OCI-LY3 (cell line): ENCODE measurements at regions not wholly inside any gene's neighbourhood (a gene's known extent, or its start where the extent isn't known, plus 50 kb on each side); places are given as distances from the start of the nearest gene placed in this dataset.

Source experiments
- EZH2phosphoT487 ChIP-seq: fragments of 200-600 bp; shearing (Covaris generic); IDR thresholded peaks from 2 replicates; pipeline ENCODE4 v1.6.1; 2018; ENCODE audit warnings: antibody characterized with exemption, mixed run types, low read depth
- TF ChIP-seq, protein P1 (sequence below): fragments of 200-600, 300-600 bp; sonication (generic); IDR thresholded peaks from 2 replicates; pipeline ENCODE4 v1.5.1; 2014; ENCODE audit warnings: antibody characterized with exemption, low read length, low read depth

DNA sequence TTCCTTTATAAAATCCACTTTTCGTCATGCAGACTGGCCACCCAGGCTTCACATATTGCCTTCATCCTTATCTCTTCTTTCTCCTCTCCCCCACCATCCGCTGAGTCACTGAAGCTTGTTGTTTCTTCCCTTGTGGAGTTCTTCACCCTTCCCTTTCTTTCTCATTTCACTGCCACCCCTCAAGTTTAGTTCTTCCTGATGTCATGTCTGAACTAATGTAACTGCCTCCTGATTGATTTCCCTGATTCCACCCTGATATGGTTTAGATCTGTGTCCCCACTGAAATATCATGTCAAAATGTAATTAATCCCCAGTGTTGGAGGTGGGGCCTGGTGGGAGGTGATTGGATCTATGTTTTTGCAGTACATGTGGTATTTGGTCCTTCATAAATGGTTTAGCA, 151.4 kb downstream of the CPEB2 start:
- TF ChIP-seq, protein P1, sequence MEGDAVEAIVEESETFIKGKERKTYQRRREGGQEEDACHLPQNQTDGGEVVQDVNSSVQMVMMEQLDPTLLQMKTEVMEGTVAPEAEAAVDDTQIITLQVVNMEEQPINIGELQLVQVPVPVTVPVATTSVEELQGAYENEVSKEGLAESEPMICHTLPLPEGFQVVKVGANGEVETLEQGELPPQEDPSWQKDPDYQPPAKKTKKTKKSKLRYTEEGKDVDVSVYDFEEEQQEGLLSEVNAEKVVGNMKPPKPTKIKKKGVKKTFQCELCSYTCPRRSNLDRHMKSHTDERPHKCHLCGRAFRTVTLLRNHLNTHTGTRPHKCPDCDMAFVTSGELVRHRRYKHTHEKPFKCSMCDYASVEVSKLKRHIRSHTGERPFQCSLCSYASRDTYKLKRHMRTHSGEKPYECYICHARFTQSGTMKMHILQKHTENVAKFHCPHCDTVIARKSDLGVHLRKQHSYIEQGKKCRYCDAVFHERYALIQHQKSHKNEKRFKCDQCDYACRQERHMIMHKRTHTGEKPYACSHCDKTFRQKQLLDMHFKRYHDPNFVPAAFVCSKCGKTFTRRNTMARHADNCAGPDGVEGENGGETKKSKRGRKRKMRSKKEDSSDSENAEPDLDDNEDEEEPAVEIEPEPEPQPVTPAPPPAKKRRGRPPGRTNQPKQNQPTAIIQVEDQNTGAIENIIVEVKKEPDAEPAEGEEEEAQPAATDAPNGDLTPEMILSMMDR, result no peak
- TF ChIP-seq EZH2phosphoT487, result no peak
